Panc1 (cell line): ENCODE measurements at regions not wholly inside any gene's neighbourhood (a gene's known extent, or its start where the extent isn't known, plus 50 kb on each side); places are given as distances from the start of the nearest gene placed in this dataset.
A peak's percentile ranks its signal among the peaks of the same experiment; 100 is the strongest.

Source experiments
- ATAC-seq: fragments of 200-7000 bp; cut with Tn5 transposase; 2 replicates; pipeline ENCODE4 v1.9.1; 2020; ENCODE audit warnings: mild to moderate bottlenecking, moderate library complexity
- BruUV-seq: library from RNA; stranded (reverse); fragments of 400-500 nt; replicated peaks from 2 replicates; lab custom pipeline; 2021; lab: Mats Ljungman, UMichigan
- CTCF ChIA-PET: fragments of 300-600 bp; sonication (Branson Sonifier 250); formaldehyde crosslinking; loops from one replicate; lab custom pipeline; 2022; ENCODE audit warnings: antibody characterized with exemption; lab: Charles Lee
- POLR2A ChIA-PET: fragments of 300-600 bp; sonication (Branson Sonifier 250); formaldehyde crosslinking; loops from one replicate; lab custom pipeline; 2022; ENCODE audit warnings: antibody characterized with exemption; lab: Charles Lee
- DNase-seq: peaks from one replicate; pipeline ENCODE4 v3.0.0-alpha.2; 2010; ENCODE audit warnings: low read depth, low spot score
- H3K27ac ChIP-seq: 2 replicates; pipeline ENCODE4 v1.5.1; 2011; ENCODE audit warnings: mild to moderate bottlenecking, low read length, inconsistent platforms
- H3K27me3 ChIP-seq: fragments of 200-500 bp; sonication (Bioruptor generic); 2 replicates; pipeline ENCODE4 v1.6.0; 2014; ENCODE audit warnings: low read length, inconsistent platforms; ENCODE audit not compliant: control insufficient read depth, insufficient read depth
- H3K36me3 ChIP-seq: fragments of 200-500 bp; sonication (Bioruptor generic); 2 replicates; pipeline ENCODE4 v1.5.1; 2014; ENCODE audit warnings: inconsistent platforms, mild to moderate bottlenecking, low read length, moderate library complexity; ENCODE audit not compliant: control insufficient read depth, insufficient read depth
- H3K4me1 ChIP-seq: 2 replicates; pipeline ENCODE4 v1.5.1; 2011; ENCODE audit warnings: inconsistent platforms, mild to moderate bottlenecking, low read length, moderate library complexity; ENCODE audit not compliant: control insufficient read depth, insufficient read depth
- H3K4me3 ChIP-seq, 2 experiments: 2 replicates each; pipeline ENCODE4 v1.5.1; 2011 to 2012; ENCODE audit warnings: low read depth in 2 of 2, low read length in 2 of 2, mild to moderate bottlenecking in 2 of 2, inconsistent platforms in 1 of 2, moderate library complexity in 1 of 2
- H3K9me3 ChIP-seq: fragments of 200-500 bp; sonication (Bioruptor generic); 2 replicates; pipeline ENCODE4 v1.5.1; 2014; ENCODE audit warnings: low read depth, mild to moderate bottlenecking, inconsistent platforms, low read length, moderate library complexity; ENCODE audit not compliant: control insufficient read depth, insufficient read depth
- CTCF ChIP-seq: fragments of 450-650 bp; IDR thresholded peaks from 2 replicates; pipeline ENCODE4 v1.5.1; 2017; ENCODE audit warnings: mild to moderate bottlenecking
- POLR2AphosphoS5 ChIP-seq: IDR thresholded peaks from 2 replicates; pipeline ENCODE4 v1.6.1; 2012; ENCODE audit warnings: mild to moderate bottlenecking, low read depth, low read length, moderate library complexity
- SIN3A ChIP-seq: IDR thresholded peaks from 2 replicates; pipeline ENCODE4 v1.6.1; 2012; ENCODE audit warnings: low read depth, mild to moderate bottlenecking, low read length, moderate library complexity, borderline replicate concordance; ENCODE audit not compliant: insufficient read depth
- TCF7L2 ChIP-seq: IDR thresholded peaks from 2 replicates; pipeline ENCODE4 v1.6.1; 2011; ENCODE audit warnings: mild to moderate bottlenecking, low read depth, low read length, inconsistent platforms
- in situ Hi-C: cut with HindIII; loops from 2 replicates; pipeline ENCODE4 v1.10.0; 2016; ENCODE audit warnings: low sequenced_read_pairs, low pct_unique_long_range_greater_than_20kb
- intact Hi-C: fragments of 100-400 bp; cut with micrococcal nuclease; formaldehyde crosslinking; loops from one replicate; pipeline ENCODE4 v1.10.0; 2022; ENCODE audit not compliant: unreplicated experiment
- TF ChIP-seq, protein P1 (sequence below), 2 experiments: IDR thresholded peaks; 2 replicates each; pipeline ENCODE4 v1.6.1; 2011 to 2012; ENCODE audit warnings: low read depth in 2 of 2, control low read depth in 1 of 2, low read length in 1 of 2, mild to moderate bottlenecking in 1 of 2, moderate library complexity in 1 of 2; ENCODE audit not compliant: insufficient read depth in 1 of 2

DNA sequence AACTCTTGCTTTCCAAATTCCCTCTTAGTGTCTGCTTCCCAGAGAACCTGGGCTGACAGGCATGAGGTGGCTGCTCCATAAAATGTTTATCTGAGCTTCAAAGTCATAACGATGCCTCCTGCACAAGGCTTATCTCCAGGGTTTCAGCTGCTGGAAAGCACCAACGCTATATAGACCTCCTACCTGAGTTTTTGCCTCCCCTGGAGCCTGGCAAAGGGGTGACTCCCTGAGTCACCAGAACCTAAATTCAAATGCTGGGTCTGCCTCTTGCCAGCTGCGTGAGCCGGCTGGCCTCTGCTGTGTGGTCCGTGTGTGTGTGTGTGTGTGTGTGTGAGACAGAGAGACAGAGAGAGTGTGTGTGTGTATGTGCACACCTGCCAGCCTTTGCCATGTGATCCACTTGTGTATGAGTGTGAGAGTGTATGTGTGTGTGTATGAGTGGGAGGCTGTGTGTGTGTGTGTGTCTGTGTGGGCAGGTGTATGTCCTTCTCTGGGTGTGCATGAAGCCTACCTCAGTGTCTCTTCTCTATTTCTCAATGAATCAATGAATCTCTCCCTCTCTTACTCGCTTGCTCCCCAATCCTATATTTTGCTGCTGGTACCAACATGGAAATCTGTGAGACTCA is 714.9 kb downstream of the MATN1 start:
- in situ Hi-C loops (no loop called here), intact Hi-C loops (no loop called here)
- Histone ChIP-seq H3K4me1 (peaks cover 4% of the 10 kb centered on the region; the same call in 1 of the 2 replicates), H3K36me3 (no peaks in the 10 kb centered on the region; the same call in 1 of the 2 replicates), H3K27ac (no peak overlapping the region), H3K9me3 (no peaks in the 10 kb centered on the region), H3K27me3 (no peaks in the 10 kb centered on the region), H3K4me3 (no peak overlapping the region)
- DNase-seq (no peak), ATAC-seq (peak; percentile 33; the same call in 1 of the 2 replicates)
- no TSS peak for BruUV-seq
- CTCF ChIA-PET, result no interaction called here
- POLR2A ChIA-PET, result interaction anchor here (0.5 kb wide), 1 partner anchor 267 kb away, joined by 3 read pairs; no protein-coding TSS in a partner anchor
- TF ChIP-seq SIN3A, result no peak
- no peak for TF ChIP-seq CTCF
- no peak for TF ChIP-seq POLR2AphosphoS5
- no peak for TF ChIP-seq TCF7L2
- TF ChIP-seq, protein P1, sequence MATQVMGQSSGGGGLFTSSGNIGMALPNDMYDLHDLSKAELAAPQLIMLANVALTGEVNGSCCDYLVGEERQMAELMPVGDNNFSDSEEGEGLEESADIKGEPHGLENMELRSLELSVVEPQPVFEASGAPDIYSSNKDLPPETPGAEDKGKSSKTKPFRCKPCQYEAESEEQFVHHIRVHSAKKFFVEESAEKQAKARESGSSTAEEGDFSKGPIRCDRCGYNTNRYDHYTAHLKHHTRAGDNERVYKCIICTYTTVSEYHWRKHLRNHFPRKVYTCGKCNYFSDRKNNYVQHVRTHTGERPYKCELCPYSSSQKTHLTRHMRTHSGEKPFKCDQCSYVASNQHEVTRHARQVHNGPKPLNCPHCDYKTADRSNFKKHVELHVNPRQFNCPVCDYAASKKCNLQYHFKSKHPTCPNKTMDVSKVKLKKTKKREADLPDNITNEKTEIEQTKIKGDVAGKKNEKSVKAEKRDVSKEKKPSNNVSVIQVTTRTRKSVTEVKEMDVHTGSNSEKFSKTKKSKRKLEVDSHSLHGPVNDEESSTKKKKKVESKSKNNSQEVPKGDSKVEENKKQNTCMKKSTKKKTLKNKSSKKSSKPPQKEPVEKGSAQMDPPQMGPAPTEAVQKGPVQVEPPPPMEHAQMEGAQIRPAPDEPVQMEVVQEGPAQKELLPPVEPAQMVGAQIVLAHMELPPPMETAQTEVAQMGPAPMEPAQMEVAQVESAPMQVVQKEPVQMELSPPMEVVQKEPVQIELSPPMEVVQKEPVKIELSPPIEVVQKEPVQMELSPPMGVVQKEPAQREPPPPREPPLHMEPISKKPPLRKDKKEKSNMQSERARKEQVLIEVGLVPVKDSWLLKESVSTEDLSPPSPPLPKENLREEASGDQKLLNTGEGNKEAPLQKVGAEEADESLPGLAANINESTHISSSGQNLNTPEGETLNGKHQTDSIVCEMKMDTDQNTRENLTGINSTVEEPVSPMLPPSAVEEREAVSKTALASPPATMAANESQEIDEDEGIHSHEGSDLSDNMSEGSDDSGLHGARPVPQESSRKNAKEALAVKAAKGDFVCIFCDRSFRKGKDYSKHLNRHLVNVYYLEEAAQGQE (IDR thresholded peaks at IDR 0.05; ENCODE audit: insufficient read depth in 1 of 2, low read depth in 2 of 2, low read length in 1 of 2), result no peak

DNA sequence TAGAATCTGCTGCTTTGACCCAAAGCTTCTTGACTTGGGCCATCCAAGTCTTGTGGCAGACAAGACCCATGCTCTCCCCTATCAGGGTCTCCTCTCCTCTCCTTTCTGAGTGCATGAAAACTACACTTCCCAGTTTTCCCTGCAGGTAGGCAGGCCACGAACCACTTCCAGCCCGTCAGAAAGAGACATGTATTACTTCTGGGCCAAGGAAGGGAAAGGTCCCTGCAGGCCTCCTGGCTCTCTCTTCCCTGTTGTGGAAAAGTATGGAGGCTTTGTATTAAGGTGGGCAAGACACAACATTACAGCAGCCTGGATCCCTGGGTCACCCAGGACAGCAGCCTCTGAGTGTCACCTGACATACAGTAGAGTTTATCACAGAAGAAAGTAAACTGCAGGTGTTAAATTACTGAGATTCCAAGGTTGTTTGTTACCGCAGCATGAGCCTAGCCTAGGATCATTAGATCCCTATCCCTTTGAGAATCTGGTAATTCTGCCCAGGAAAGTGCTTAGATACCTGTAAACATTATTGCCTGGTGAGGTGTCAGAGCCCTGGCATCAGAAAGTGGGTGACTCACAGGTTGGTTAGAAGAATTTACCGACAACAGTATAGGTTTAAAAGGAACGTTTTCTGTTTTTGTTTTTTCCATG is 717.3 kb downstream of the MATN1 start:
- ChIA-PET CTCF (no interaction called here), POLR2A (interaction anchor here (0.5 kb wide), 1 partner anchor 40 kb away, joined by 3 read pairs; no protein-coding TSS in a partner anchor)
- ATAC-seq, result peak; percentile 56
- no TSS peak for BruUV-seq
- Histone ChIP-seq H3K27me3 (no peaks in the 10 kb centered on the region), H3K27ac (no peak overlapping the region), H3K4me1 (peaks cover 4% of the 10 kb centered on the region; the same call in 1 of the 2 replicates), H3K36me3 (no peaks in the 10 kb centered on the region; the same call in 1 of the 2 replicates), H3K4me3 (no peak overlapping the region), H3K9me3 (no peaks in the 10 kb centered on the region)
- intact Hi-C loops (no loop called here), in situ Hi-C loops (no loop called here)
- TF ChIP-seq SIN3A (no peak), POLR2AphosphoS5 (no peak), TCF7L2 (no peak), CTCF (no peak)
- TF ChIP-seq, protein P1 (IDR thresholded peaks at IDR 0.05; ENCODE audit: insufficient read depth in 1 of 2, low read depth in 2 of 2, low read length in 1 of 2), result no peak
- no peak for DNase-seq
